TTC549 (cell line): ENCODE measurements at regions not wholly inside any gene's neighbourhood (a gene's known extent, or its start where the extent isn't known, plus 50 kb on each side); places are given as distances from the start of the nearest gene placed in this dataset.

Experiments
- FAIRE-seq: peaks from 2 replicates; lab custom pipeline; 2012; peaks lifted over from hg19 to GRCh38; lab: Jason Lieb, UNC

- no peak for FAIRE-seq
Measured at GRCh38 chr3:163939926-163940325, 1138.4 kb downstream of the SI start.

GRCh38 chr3:163936543-163936942 lies 1141.8 kb downstream of the SI start:
- no peak for FAIRE-seq

- no peak for FAIRE-seq
Measured at GRCh38 chr3:163935411-163935810, 1142.9 kb downstream of the SI start.

GRCh38 chr3:163929069-163929652 lies 1149.1 kb downstream of the SI start:
- no peak for FAIRE-seq

DNA sequence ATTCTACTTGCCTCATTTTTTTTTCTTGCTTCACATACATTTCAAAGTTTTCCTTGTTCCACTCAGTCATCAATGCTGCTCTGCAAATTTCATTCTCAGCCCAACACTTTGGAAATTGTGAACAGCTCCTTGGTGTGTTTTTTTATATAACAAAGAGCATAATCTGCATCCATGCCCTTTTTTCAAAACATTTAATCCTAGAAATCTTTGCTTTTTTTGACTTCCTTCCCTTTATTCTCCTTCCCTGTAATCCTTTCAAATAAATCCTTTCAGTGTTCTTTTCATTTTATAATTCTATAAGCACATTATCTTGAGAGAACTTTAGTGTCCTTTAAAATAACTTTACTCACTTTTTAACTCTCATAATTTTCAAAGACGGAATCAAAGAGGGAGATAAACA lies 1150.8 kb downstream of the SI start:
- no peak for FAIRE-seq

DNA sequence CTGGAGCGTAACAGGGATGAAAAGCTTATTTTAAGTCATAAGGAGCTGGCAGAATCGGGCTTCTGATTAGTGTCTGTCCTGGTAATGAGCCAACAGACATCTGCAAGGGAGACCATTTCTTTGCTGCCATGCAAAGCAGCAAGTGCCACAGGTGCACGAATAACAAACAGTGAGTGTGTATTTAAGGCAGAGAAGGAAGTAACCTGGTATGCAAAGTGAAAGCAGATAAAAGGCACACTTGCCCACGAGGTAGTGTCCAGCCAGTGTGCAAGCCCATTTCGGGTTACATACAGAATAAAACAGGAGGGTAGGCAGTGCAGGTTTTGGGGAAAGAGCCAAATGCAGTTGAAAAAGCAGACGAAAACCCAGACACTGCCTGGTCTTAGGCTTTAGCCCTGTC lies 1153.7 kb downstream of the SI start:
- no peak for FAIRE-seq

- FAIRE-seq, result no peak
Measured at GRCh38 chr3:163919154-163919553, 1159.1 kb downstream of the SI start.

GRCh38 chr3:163916596-163917560 lies 1161.4 kb downstream of the SI start:
- no peak for FAIRE-seq

DNA sequence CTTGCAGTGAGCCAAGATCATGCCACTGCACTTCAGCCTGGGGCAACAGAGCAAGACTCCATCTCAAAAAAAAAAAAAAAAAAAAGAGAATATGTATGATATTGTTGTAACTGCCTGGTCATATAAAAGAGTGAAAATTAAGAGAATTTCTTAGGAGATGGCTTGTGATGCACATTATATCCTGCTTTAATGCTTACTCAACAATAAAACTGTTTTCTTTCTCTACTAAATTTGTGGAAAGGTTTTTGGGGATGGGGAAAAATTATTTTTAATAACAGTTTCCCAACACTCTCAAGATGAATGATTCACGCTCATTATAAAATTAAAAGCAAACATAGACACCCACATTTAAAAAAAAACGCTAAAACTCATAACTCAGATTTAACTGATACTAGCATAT lies 1163.0 kb downstream of the SI start:
- no peak for FAIRE-seq

DNA sequence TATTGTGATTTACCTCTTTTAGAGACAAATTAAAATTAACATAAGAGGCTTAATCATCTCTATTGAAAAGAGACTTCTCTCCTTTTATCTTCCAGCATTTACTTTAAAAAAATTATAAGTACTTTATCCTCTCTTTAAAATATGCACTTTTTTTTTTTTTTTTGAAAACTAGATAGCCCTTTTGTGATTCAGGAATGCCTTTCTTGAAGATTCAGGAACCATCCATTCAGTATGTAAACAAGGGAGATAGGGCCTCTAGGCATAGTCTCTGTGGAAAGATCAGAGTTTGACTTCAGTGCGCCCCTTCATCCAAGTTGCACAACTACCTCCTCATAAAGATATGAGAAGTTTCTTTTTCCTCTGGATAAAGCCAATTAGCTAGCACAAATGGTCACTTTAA lies 1163.7 kb downstream of the SI start:
- FAIRE-seq, result no peak

DNA sequence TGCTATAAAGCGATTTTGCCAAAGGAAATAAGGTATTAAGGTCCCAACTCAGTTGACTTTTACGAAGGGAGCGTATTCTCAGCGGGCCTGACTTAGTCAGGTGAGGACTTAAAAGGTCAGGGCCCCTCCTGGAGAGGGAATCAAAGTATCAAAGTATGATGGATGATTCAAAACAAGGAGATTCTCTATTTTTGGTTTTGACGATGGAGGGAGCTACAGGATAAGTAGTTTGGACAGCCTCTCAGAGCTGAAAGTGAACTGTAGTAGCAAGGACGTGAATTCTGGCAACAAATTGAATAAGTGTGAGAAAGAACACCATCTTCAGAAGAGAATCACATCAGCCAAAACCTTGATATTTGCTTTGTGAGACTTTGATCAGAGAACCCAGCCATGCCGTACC lies 1186.5 kb downstream of the SI start:
- FAIRE-seq, result no peak

- no peak for FAIRE-seq
Measured at GRCh38 chr3:163890661-163891060, 1187.6 kb downstream of the SI start.

DNA sequence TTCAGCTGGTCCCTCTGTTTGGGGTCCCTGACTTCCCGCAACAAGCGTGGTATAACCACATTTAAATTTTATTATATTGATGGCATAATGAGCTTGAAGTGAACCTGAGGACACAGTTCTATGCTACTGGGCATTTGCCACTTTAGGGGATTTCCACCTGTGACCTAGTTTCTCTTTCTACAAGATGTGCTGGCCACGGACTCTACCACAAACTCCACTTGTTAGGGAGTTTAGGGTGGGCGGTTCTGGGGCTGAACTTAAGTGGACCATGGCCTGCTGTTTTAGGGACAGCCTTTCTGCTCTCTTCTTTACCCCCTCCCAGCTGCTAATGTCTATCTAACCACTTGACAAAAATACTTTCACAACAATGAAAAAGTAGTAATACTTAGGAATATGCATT lies 1199.1 kb downstream of the SI start:
- no peak for FAIRE-seq

DNA sequence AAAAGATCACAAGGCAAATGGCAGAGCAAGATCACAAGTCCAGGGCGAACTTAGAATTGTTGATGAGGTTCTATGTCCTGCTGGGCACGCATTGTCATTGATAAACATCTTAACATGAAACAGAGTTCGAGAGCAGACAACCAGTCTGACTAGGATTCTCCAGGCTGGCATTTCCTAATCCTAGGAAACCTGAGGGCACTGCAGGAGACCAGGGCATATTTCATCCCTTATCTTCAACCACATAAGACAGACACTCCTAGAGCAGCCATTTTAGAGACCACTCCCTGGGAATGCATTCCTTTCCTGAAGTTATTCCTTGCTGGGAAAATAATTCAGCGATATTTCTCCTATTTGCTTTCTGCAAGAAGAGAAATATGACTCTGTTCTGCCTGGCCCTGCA lies 1199.9 kb downstream of the SI start:
- FAIRE-seq, result no peak

DNA sequence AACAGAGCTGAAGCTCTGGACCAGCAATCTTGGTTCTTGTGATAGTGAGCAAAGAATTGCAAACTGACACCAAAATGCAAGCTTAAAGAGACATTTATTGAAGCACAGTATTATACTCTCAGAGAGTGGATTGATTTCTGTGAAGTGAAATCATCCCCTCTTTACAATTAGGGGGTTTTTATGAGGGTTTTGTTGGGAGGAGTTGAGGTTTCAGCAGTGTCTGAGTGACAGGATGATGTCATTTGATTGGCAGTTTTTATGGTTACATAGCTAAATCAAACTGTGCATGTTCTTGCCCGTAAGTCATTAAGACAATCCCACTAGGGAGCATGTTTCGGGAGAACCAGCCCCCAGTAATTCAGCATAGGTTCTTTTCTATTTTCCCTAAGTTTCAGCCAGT lies 1200.5 kb downstream of the SI start:
- no peak for FAIRE-seq

GRCh38 chr3:163863146-163863545 lies 1215.2 kb downstream of the SI start:
- FAIRE-seq, result no peak

- no peak for FAIRE-seq
Measured at GRCh38 chr3:163852233-163852632, 1226.1 kb downstream of the SI start.

DNA sequence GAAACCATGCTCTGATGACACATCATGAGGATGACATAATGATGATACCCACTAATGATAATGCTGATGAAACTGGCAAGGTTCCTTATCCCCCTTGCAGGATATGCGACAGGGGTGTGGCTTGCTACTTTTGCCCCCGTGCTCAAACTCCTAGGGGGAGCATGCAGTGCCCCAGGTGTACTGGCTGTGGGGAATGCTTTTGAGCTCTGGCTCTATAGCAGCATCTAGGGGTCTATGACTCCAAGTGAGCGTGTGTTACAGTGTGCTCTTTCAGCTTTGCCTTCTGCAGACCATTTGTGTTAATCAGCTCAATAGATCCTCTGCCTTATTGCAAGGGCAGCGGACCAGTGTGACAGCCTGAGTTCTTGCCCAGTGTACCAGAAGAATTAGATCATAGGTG lies 1239.5 kb downstream of the SI start:
- FAIRE-seq, result no peak

DNA sequence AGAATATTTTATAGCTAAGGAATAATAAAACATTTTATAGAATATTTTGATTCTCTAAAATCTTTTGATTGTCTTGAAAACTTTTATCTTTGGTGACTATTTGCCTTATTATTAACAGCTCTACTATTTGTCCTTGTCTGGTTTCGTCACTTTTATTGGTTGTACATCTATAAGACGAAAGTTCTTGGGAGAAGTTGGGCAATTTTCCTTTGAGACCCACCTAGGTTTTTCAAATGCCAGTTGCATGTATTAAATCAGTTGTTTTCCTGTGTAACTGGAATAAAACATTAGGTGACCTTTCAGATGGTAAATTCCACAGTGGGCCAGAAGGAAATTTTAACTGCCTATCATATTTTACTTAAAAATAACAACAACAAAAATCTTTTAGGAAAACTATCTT lies 1245.7 kb downstream of the SI start:
- FAIRE-seq, result no peak

- FAIRE-seq, result no peak
Measured at GRCh38 chr3:163821841-163822240, 1256.5 kb downstream of the SI start.

DNA sequence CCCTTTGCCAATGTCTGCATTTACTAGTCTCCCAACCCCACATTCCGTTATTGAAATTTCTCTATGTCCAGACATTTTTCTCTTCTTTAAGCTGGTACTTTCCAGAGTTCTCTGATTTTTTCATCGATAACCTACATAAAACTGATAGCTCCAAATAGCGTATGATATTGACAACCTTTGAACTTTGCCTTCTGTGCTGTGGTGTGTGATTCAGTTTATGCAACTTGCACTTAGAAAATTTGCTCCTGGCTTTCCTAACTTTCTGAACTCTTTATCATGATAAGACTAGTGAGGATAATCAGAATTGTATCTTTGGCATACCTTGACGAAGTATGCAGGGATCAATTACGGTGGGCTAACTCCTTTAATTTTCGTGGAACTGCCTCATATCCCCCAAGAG lies 1261.3 kb downstream of the SI start:
- no peak for FAIRE-seq

DNA sequence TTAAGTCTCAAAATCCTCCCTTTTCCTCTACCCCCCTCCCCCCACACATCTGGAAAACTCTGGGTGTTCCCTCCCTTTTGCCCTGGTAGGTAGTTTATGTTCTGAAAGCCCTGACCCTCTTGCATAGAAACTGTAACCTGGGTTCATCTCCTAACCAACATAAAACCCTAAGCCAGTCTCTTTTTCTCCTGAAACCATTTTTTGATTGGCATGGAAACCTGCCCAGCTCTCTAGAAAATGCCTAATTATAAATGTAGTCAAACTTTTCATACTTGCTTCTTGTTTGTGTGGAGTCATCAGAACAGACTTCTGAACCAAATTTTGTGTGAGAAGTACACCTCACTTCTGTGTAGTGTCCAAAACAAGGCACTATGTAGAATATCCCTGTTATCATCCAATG lies 1264.4 kb downstream of the SI start:
- FAIRE-seq, result no peak

DNA sequence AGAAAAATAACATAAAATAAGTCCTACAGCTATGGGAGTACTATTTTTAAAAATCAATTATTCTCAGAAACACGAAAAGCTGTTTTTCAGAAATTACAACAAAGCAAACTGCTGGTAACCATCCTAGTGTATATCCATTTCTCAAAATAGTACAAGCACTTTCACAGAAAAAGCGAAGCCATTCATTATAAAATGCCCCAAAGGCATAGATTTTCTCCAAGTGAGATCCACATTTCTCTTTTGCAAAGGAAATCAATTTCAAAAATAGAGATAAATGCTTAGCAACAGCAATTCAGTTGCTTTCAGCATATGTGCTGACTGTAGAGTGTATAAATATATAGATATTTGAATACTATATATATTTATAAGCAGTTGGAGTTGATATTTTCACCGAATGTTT lies 1266.3 kb downstream of the SI start:
- FAIRE-seq, result no peak

DNA sequence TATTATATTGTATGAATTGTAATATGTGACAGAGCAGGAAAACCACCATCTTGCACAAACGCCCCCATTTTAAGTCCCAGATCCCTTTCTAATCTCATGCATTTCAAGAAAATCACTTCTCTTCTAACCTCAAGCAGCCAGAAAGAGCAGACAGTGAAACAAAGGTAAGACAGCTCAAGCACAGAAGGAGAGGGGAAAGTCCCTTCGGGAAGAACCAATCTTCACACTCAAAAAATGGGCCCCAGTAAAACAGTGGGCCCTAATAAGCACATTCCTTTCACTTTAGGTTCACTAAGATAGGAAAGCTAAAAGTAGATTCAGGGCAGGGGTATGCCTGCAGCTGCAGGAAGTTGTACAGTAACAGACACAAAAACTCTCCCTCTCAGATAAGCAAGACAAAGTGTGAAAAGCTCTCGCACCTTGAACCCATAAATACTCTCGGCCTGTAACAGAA lies 1268.7 kb downstream of the SI start:
- no peak for FAIRE-seq
